Left lung (tissue), 4 donors: ENCODE measurements at regions not wholly inside any gene's neighbourhood (a gene's known extent, or its start where the extent isn't known, plus 50 kb on each side); places are given as distances from the start of the nearest gene placed in this dataset.

ENCODE experiments used
- ATAC-seq: fragments of 200-7000 bp; cut with Tn5 transposase; one replicate; pipeline ENCODE4 v1.9.1; 2020; ENCODE audit warnings: moderate library complexity
- DNase-seq, 4 donors: peaks; one replicate each; pipeline ENCODE4 v3.0.0-alpha.2; 2013 to 2020
- H3K27ac ChIP-seq, 2 donors: fragments of 200-600 bp; sonication (generic) in 1 of 2; one replicate each; pipeline versions ENCODE4 v1.5.0 to v1.8.0; 2020 to 2021
- H3K27me3 ChIP-seq, 2 donors: fragments of 200-600 bp; sonication (generic) in 1 of 2; one replicate each; pipeline versions ENCODE4 v1.5.0 to v1.8.0; 2020 to 2021
- H3K36me3 ChIP-seq, 2 donors: fragments of 200-600 bp; sonication (generic) in 1 of 2; one replicate each; pipeline versions ENCODE4 v1.5.0 to v1.8.0; 2020 to 2021
- H3K4me1 ChIP-seq, 2 donors: fragments of 200-600 bp; one replicate each; pipeline ENCODE4 v1.8.0; 2021
- H3K4me3 ChIP-seq, 2 donors: fragments of 200-600 bp; sonication (generic) in 1 of 2; one replicate each; pipeline versions ENCODE4 v1.5.0 to v1.8.0; 2020 to 2021; ENCODE audit warnings: mild to moderate bottlenecking in 1 of 2
- H3K9me3 ChIP-seq, 2 donors: fragments of 200-600 bp; sonication (generic) in 1 of 2; one replicate each; pipeline versions ENCODE4 v1.5.0 to v1.8.0; 2020 to 2021
- intact Hi-C, 2 donors: fragments of 100-400 bp; cut with DNase I; formaldehyde crosslinking; loops; one replicate each; pipeline versions ENCODE4 v1.11.2 to v1.14.2; 2022
- TF ChIP-seq, protein P1 (sequence below), 2 donors: fragments of 200-600 bp; sonication (generic) in 1 of 2; IDR thresholded peaks; one replicate each; pipeline versions ENCODE4 v1.5.0 to v1.8.0; 2021; ENCODE audit warnings: antibody characterized with exemption in 2 of 2
- donor health status: DM: no; HTN: yes; CAD: no.
- donor health status: DM: no; HTN: no; CAD: no.

- H3K4me1 ChIP-seq = no peaks in the 10 kb centered on the region
- H3K27me3 ChIP-seq = no peaks in the 10 kb centered on the region
- DNase-seq (no peak), ATAC-seq (no peak)
- H3K9me3 ChIP-seq = no peaks in the 10 kb centered on the region
- TF ChIP-seq, protein P1, sequence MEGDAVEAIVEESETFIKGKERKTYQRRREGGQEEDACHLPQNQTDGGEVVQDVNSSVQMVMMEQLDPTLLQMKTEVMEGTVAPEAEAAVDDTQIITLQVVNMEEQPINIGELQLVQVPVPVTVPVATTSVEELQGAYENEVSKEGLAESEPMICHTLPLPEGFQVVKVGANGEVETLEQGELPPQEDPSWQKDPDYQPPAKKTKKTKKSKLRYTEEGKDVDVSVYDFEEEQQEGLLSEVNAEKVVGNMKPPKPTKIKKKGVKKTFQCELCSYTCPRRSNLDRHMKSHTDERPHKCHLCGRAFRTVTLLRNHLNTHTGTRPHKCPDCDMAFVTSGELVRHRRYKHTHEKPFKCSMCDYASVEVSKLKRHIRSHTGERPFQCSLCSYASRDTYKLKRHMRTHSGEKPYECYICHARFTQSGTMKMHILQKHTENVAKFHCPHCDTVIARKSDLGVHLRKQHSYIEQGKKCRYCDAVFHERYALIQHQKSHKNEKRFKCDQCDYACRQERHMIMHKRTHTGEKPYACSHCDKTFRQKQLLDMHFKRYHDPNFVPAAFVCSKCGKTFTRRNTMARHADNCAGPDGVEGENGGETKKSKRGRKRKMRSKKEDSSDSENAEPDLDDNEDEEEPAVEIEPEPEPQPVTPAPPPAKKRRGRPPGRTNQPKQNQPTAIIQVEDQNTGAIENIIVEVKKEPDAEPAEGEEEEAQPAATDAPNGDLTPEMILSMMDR (IDR thresholded peaks at IDR 0.05) = no peak
- H3K27ac ChIP-seq = no peak within 1 kb of the TSS
- intact Hi-C loops = no loop called here
- no peaks in the 10 kb centered on the region for H3K36me3 ChIP-seq
- H3K4me3 ChIP-seq = no peak within 1 kb of the TSS
Observed at GRCh38 chr3:159069091-159069490, 267.2 kb downstream of the MFSD1 start, which contains the start of gene IQCJ. TSS of gene IQCJ (plus strand) at chr3:159069319.

DNA sequence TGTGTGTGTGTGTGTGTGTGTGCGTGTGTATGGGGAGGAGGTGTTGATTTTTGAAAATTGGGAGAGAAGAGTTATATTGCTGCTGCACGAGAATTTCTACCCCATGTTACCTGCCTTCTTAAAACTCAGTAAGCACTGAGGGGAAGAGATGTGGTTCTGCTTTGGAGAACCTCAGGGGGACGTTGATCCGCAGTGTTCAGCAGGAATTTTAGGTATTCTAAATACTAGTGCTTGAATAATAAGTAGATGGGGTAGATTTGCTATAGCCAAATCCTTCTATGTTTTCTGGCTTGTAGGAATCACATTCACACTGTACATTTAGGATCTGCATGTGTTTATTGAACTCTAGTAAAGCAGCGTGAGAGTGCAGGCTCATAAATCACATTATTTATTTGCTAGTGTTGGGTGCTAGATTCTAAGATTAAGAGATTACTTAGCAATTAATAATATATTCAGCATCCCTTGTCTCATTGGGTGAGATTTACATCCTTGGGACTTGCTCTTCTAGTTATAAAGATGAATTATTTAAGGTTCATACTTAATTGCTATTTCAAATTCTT is 268.1 kb downstream of the MFSD1 start:
- Histone ChIP-seq H3K9me3 (no peaks in the 10 kb centered on the region), H3K4me1 (no peaks in the 10 kb centered on the region), H3K27ac (no peak overlapping the region), H3K4me3 (no peak overlapping the region), H3K27me3 (no peaks in the 10 kb centered on the region), H3K36me3 (no peaks in the 10 kb centered on the region)
- intact Hi-C loops = no loop called here
- no peak for DNase-seq
- TF ChIP-seq, protein P1 (IDR thresholded peaks at IDR 0.05) = no peak
- ATAC-seq = no peak

DNA sequence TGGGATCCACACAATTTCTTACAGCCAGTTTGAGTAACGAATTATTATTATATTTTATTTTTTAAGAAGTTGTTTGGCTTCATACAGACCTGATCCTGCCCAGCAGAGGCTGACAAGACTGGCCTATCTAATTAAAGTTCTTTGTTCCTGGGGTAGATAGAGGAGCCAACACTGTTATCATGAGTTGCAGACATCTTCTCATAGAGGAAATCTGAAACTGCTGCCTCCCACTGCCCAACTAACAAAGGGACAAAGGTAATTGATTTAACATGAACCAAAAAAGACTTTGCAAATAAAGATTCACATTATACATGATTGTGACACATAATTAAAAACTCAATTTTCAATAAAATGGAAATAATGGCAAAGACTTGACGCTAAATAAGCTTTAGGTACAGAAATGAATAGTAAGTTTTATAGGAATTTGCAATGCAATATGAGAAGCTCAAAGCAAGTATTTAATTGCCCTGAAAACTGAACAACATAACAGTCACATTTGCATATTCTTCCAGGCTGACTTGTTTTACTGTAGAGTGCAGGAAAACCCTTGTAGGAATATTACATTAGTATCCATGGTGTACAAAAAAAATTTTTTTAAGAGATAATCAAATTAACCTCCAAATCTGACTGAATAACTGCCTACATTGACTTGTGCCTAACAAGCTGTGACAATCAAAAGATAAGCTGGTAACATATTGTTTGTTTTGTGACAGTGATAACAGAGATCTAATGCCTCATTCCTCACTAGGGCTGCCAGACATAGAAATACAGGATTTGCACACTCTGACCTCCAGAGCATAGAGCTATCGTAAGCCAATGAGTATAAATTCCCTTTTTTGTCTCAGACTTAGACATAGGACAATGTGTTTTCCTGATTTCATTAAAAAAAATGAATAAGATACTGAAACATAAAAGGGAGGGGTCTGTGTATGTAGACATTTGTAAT is 273.2 kb downstream of the MFSD1 start:
- intact Hi-C loops = no loop called here
- H3K27ac ChIP-seq = no peak overlapping the region
- H3K36me3 ChIP-seq = no peaks in the 10 kb centered on the region
- no peak for DNase-seq
- H3K4me1 ChIP-seq = no peaks in the 10 kb centered on the region
- TF ChIP-seq, protein P1 (IDR thresholded peaks at IDR 0.05) = no peak
- no peak overlapping the region for H3K4me3 ChIP-seq
- H3K9me3 ChIP-seq = no peaks in the 10 kb centered on the region
- H3K27me3 ChIP-seq = no peaks in the 10 kb centered on the region
- no peak for ATAC-seq

DNA sequence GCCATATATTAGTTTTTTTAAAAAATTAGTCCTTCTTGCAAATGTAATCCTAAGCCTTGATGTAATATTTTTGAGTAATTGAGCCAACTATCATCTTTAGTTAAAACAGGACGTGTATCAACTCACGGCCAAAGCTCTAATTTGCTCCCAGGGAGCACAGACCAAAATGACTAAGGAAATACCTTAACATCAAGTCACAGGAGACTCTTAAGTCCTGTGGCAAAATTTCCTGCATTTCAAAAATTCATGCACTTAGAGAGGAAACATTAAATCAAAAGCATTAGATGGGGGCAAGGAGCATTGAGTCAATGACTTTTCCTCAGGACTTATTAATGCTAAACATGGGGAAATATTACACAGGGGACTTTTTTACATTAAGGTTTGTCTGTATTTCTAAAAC is 276.0 kb downstream of the MFSD1 start:
- intact Hi-C loops = no loop called here
- Histone ChIP-seq H3K36me3 (no peaks in the 10 kb centered on the region), H3K27ac (no peak overlapping the region), H3K27me3 (no peaks in the 10 kb centered on the region), H3K9me3 (peaks cover 0 to 1% of the 10 kb centered on the region in 2 donors), H3K4me1 (no peaks in the 10 kb centered on the region), H3K4me3 (no peak overlapping the region)
- DNase-seq (no peak), ATAC-seq (no peak)
- TF ChIP-seq, protein P1 (IDR thresholded peaks at IDR 0.05) = no peak

- intact Hi-C loops = no loop called here
- no peaks in the 10 kb centered on the region for H3K4me1 ChIP-seq
- TF ChIP-seq, protein P1 (IDR thresholded peaks at IDR 0.05) = no peak
- DNase-seq (no peak), ATAC-seq (no peak)
- no peak overlapping the region for H3K27ac ChIP-seq
- H3K4me3 ChIP-seq = no peak overlapping the region
- no peaks in the 10 kb centered on the region for H3K36me3 ChIP-seq
- H3K9me3 ChIP-seq = peaks cover 0 to 5% of the 10 kb centered on the region in 2 donors
- H3K27me3 ChIP-seq = no peaks in the 10 kb centered on the region
Observed at GRCh38 chr3:159080256-159080655, 278.4 kb downstream of the MFSD1 start.
